Liver (tissue), 3 donors: ENCODE measurements at regions not wholly inside any gene's neighbourhood (a gene's known extent, or its start where the extent isn't known, plus 50 kb on each side); places are given as distances from the start of the nearest gene placed in this dataset.
"Not testable (repeated sequence)": the region's sequence is repeated elsewhere in the genome, so short reads cannot be mapped to it uniquely, and the experiment has no call there.

Experiments used
- ATF3 ChIP-seq: IDR thresholded peaks from 2 replicates; pipeline ENCODE4 v1.6.1; 2016; ENCODE audit warnings: antibody characterized with exemption
- FOXA1 ChIP-seq: IDR thresholded peaks from 2 replicates; pipeline ENCODE4 v1.6.1; 2016; ENCODE audit warnings: antibody characterized with exemption
- FOXA2 ChIP-seq: IDR thresholded peaks from 2 replicates; pipeline ENCODE4 v1.6.1; 2016; ENCODE audit warnings: antibody characterized with exemption
- HNF4A ChIP-seq, 2 donors: conservative IDR thresholded peaks; 2 replicates each; pipeline ENCODE4 v1.6.1; 2016; ENCODE audit warnings: antibody characterized with exemption in 2 of 2, mild to moderate bottlenecking in 2 of 2
- HNF4G ChIP-seq: IDR thresholded peaks from 2 replicates; pipeline ENCODE4 v1.6.1; 2016; ENCODE audit warnings: antibody characterized with exemption
- JUND ChIP-seq, 2 donors: IDR thresholded peaks; 2 replicates each; pipeline ENCODE4 v1.6.1; 2016; ENCODE audit warnings: antibody characterized with exemption in 2 of 2
- MAX ChIP-seq: IDR thresholded peaks from 2 replicates; pipeline ENCODE4 v1.6.1; 2016; ENCODE audit warnings: antibody characterized with exemption
- RAD21 ChIP-seq, 2 donors: IDR thresholded peaks; 2 replicates each; pipeline ENCODE4 v1.6.1; 2016; ENCODE audit warnings: antibody characterized with exemption in 2 of 2, mild to moderate bottlenecking in 2 of 2
- REST ChIP-seq: IDR thresholded peaks from 2 replicates; pipeline ENCODE4 v1.6.1; 2016; ENCODE audit warnings: antibody characterized with exemption, mild to moderate bottlenecking
- RXRA ChIP-seq, 2 donors: IDR thresholded peaks; 2 replicates each; pipeline ENCODE4 v1.6.1; 2017 to 2018; ENCODE audit warnings: antibody characterized with exemption in 2 of 2, mild to moderate bottlenecking in 1 of 2
- SP1 ChIP-seq: IDR thresholded peaks from 2 replicates; pipeline ENCODE4 v1.6.1; 2018; ENCODE audit warnings: antibody characterized with exemption, mild to moderate bottlenecking
- TAF1 ChIP-seq: conservative IDR thresholded peaks from 2 replicates; pipeline ENCODE4 v1.6.1; 2016; ENCODE audit warnings: antibody characterized with exemption, mild to moderate bottlenecking
- YY1 ChIP-seq: IDR thresholded peaks from 2 replicates; pipeline ENCODE4 v1.6.1; 2016; ENCODE audit warnings: antibody characterized with exemption, mild to moderate bottlenecking
- TF ChIP-seq, protein P1 (sequence below): fragments of 150-350 bp; IDR thresholded peaks from 2 replicates; pipeline ENCODE4 v1.5.1; 2017; ENCODE audit warnings: improper control_type of control experiment, low read depth, low read length; ENCODE audit not compliant: missing input control
- donor health status: healthy.
- donor health status: healthy.

- not testable (repeated sequence) for TF ChIP-seq FOXA2; TAF1; ATF3; RAD21 (IDR thresholded peaks at IDR 0.05); REST; RXRA (IDR thresholded peaks at IDR 0.05); YY1; JUND (IDR thresholded peaks at IDR 0.05); MAX; SP1; FOXA1; HNF4A (conservative IDR thresholded peaks at IDR 0.05); HNF4G
- TF ChIP-seq, protein P1, sequence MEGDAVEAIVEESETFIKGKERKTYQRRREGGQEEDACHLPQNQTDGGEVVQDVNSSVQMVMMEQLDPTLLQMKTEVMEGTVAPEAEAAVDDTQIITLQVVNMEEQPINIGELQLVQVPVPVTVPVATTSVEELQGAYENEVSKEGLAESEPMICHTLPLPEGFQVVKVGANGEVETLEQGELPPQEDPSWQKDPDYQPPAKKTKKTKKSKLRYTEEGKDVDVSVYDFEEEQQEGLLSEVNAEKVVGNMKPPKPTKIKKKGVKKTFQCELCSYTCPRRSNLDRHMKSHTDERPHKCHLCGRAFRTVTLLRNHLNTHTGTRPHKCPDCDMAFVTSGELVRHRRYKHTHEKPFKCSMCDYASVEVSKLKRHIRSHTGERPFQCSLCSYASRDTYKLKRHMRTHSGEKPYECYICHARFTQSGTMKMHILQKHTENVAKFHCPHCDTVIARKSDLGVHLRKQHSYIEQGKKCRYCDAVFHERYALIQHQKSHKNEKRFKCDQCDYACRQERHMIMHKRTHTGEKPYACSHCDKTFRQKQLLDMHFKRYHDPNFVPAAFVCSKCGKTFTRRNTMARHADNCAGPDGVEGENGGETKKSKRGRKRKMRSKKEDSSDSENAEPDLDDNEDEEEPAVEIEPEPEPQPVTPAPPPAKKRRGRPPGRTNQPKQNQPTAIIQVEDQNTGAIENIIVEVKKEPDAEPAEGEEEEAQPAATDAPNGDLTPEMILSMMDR: not testable (repeated sequence)
These were observed 909.9 kb upstream of the KLHL29 start for GRCh38 chr2:22475103-22475502.
